SK-N-SH (cell line): ENCODE measurements at regions not wholly inside any gene's neighbourhood (a gene's known extent, or its start where the extent isn't known, plus 50 kb on each side); places are given as distances from the start of the nearest gene placed in this dataset.

Source experiments
- CTCF ChIA-PET: fragments of 300-600, 350-600 bp; formaldehyde crosslinking; extraction: SDS; loops from one replicate; lab custom pipeline; 2021; lab: Yijun Ruan, JAX
- POLR2A ChIA-PET: fragments of 350-600 bp; sonication (Branson Sonifier 250); formaldehyde crosslinking; extraction: SDS; loops from one replicate; lab custom pipeline; 2020; ENCODE audit warnings: antibody characterized with exemption, inconsistent platforms; lab: Yijun Ruan, JAX
- DNase-seq: peaks from one replicate; pipeline ENCODE4 v3.0.0; 2012
- H2AFZ ChIP-seq: fragments of 200-600 bp; sonication (generic); 2 replicates; pipeline ENCODE4 v1.8.1; 2016; ENCODE audit warnings: antibody characterized with exemption, mild to moderate bottlenecking, low read depth
- H3F3A ChIP-seq: fragments of 200-600 bp; sonication (generic); replicated peaks from 2 replicates; pipeline ENCODE3; 2016; ENCODE audit warnings: antibody characterized with exemption, mild to moderate bottlenecking; ENCODE audit not compliant: insufficient read depth
- H3K27ac ChIP-seq, 2 experiments: fragments of 200-500 bp in 1 of 2; fragments of 200-600 bp in 1 of 2; sonication (Bioruptor generic) in 1 of 2; sonication (generic), shearing (Covaris generic) in 1 of 2; 2 replicates each; pipeline versions ENCODE4 v1.5.1 to v1.6.1; 2014 to 2016; ENCODE audit warnings: low read depth in 2 of 2, inconsistent platforms in 1 of 2, low read length in 1 of 2, mild to moderate bottlenecking in 1 of 2, mixed read lengths in 1 of 2
- H3K27me3 ChIP-seq: fragments of 200-600 bp; sonication (generic), shearing (Covaris generic); 2 replicates; pipeline ENCODE4 v1.6.1; 2016; ENCODE audit warnings: mixed run types; ENCODE audit not compliant: insufficient read depth
- H3K36me3 ChIP-seq, 2 experiments: fragments of 200-500 bp in 1 of 2; fragments of 200-600 bp in 1 of 2; sonication (Bioruptor generic) in 1 of 2; sonication (generic) in 1 of 2; replicated peaks in 1 of 2; 2 replicates each; pipeline versions ENCODE3 to v1.5.1; 2014 to 2016; ENCODE audit warnings: low read length in 1 of 2, mild to moderate bottlenecking in 1 of 2; ENCODE audit not compliant: insufficient read depth in 2 of 2, control insufficient read depth in 1 of 2
- H3K4me1 ChIP-seq, 2 experiments: fragments of 200-500 bp in 1 of 2; fragments of 200-600 bp in 1 of 2; sonication (Bioruptor generic) in 1 of 2; sonication (generic), shearing (Covaris generic) in 1 of 2; 2 replicates each; pipeline versions ENCODE4 v1.5.1 to v1.6.1; 2014 to 2016; ENCODE audit warnings: low read depth in 1 of 2, low read length in 1 of 2, mixed run types in 1 of 2; ENCODE audit not compliant: insufficient read depth in 2 of 2, control insufficient read depth in 1 of 2
- H3K4me2 ChIP-seq: fragments of 200-600 bp; sonication (generic), shearing (Covaris generic); 2 replicates; pipeline ENCODE4 v1.6.1; 2017; ENCODE audit warnings: mixed run types
- H3K4me3 ChIP-seq, 2 experiments: fragments of 200-500 bp in 1 of 2; fragments of 200-600 bp in 1 of 2; sonication (Bioruptor generic) in 1 of 2; sonication (generic), shearing (Covaris generic) in 1 of 2; 2 replicates each; pipeline versions ENCODE4 v1.5.1 to v1.8.1; 2014 to 2016; ENCODE audit warnings: low read depth in 2 of 2, inconsistent platforms in 1 of 2, low read length in 1 of 2, mild to moderate bottlenecking in 1 of 2, mixed read lengths in 1 of 2, moderate library complexity in 1 of 2
- H3K79me2 ChIP-seq: fragments of 200-600 bp; sonication (generic); 2 replicates; pipeline ENCODE4 v1.8.1; 2017; ENCODE audit warnings: mild to moderate bottlenecking; ENCODE audit not compliant: insufficient read depth
- H3K9ac ChIP-seq: fragments of 200-600 bp; sonication (generic); 2 replicates; pipeline ENCODE4 v1.6.1; 2017; ENCODE audit warnings: mixed run types
- H3K9me2 ChIP-seq: fragments of 200-600 bp; sonication (generic); 2 replicates; pipeline ENCODE4 v1.6.1; 2017; ENCODE audit warnings: mixed run types
- H3K9me3 ChIP-seq: fragments of 200-600 bp; sonication (generic); 2 replicates; pipeline ENCODE4 v1.6.1; 2017; ENCODE audit warnings: mixed run types, mild to moderate bottlenecking, moderate library complexity
- H4K20me1 ChIP-seq: fragments of 200-600 bp; sonication (generic); 2 replicates; pipeline ENCODE4 v1.6.1; 2017; ENCODE audit warnings: mild to moderate bottlenecking, mixed run types; ENCODE audit not compliant: insufficient read depth
- ELF1 ChIP-seq: IDR thresholded peaks from 2 replicates; pipeline ENCODE4 v1.4.0; 2012
- EP300 ChIP-seq, 2 experiments: IDR thresholded peaks; 2 replicates each; pipeline versions ENCODE4 v1.4.0 to v1.6.1; 2012; ENCODE audit warnings: borderline replicate concordance in 1 of 2, low read depth in 1 of 2, low read length in 1 of 2
- EZH2phosphoT487 ChIP-seq: fragments of 200-600 bp; sonication (generic); IDR thresholded peaks from 2 replicates; pipeline ENCODE4 v1.6.1; 2017; ENCODE audit warnings: low read depth, mixed run types, mild to moderate bottlenecking, antibody characterized with exemption, moderate library complexity, borderline replicate concordance
- FOSL2 ChIP-seq: IDR thresholded peaks from 2 replicates; pipeline ENCODE4 v1.4.0; 2012; ENCODE audit warnings: low read depth, mild to moderate bottlenecking, moderate library complexity, borderline replicate concordance
- FOXJ3 ChIP-seq: sonication (generic); formaldehyde crosslinking; IDR thresholded peaks from 2 replicates; pipeline ENCODE4 v1.5.1; 2020; ENCODE audit warnings: mild to moderate bottlenecking, missing genetic modification reagents
- FOXM1 ChIP-seq: IDR thresholded peaks from 2 replicates; pipeline ENCODE4 v1.4.0; 2012; ENCODE audit warnings: low read depth, mild to moderate bottlenecking
- GABPA ChIP-seq: IDR thresholded peaks from 2 replicates; pipeline ENCODE4 v1.4.0; 2012; ENCODE audit warnings: low read depth, mild to moderate bottlenecking
- MXI1 ChIP-seq: IDR thresholded peaks from 2 replicates; pipeline ENCODE4 v1.6.1; 2012; ENCODE audit warnings: mild to moderate bottlenecking, low read depth, low read length, improper control_type of control experiment
- SIN3A ChIP-seq: IDR thresholded peaks from 2 replicates; pipeline ENCODE4 v1.6.1; 2012; ENCODE audit warnings: low read depth, mild to moderate bottlenecking, low read length, moderate library complexity, borderline replicate concordance
- SMC3 ChIP-seq: IDR thresholded peaks from 2 replicates; pipeline ENCODE4 v1.6.1; 2012; ENCODE audit warnings: low read depth, low read length, improper control_type of control experiment
- TAF1 ChIP-seq: IDR thresholded peaks from 2 replicates; pipeline ENCODE4 v1.6.1; 2012; ENCODE audit warnings: low read depth, mild to moderate bottlenecking, low read length, moderate library complexity, borderline replicate concordance
- WGBS: methylation state at CpG from one replicate; pipeline ENCODE4 v1.1.6; 2017; ENCODE audit warnings: low lambda C conversion rate; 5-methylcytosine and 5-hydroxymethylcytosine counted together
- TF ChIP-seq, protein P1 (sequence below): IDR thresholded peaks from 2 replicates; pipeline ENCODE4 v1.4.0; 2012; ENCODE audit warnings: low read depth, borderline replicate concordance
- TF ChIP-seq, protein P2 (sequence below): IDR thresholded peaks from 2 replicates; pipeline ENCODE4 v1.4.0; 2012; ENCODE audit warnings: low read depth, borderline replicate concordance
- TF ChIP-seq, protein P3 (sequence below): fragments of 200-600 bp; sonication (generic); IDR thresholded peaks from 2 replicates; pipeline ENCODE4 v1.6.1; 2017; ENCODE audit warnings: antibody characterized with exemption, mild to moderate bottlenecking, moderate library complexity
- TF ChIP-seq, protein P4 (sequence below): IDR thresholded peaks from 2 replicates; pipeline ENCODE4; 2012
- TF ChIP-seq, protein P5 (sequence below): fragments of 150-350 bp; IDR thresholded peaks from 2 replicates; pipeline ENCODE4 v1.6.1; 2017; ENCODE audit warnings: antibody characterized with exemption, low read length, low read depth, borderline replicate concordance
- TF ChIP-seq, protein P6 (sequence below): IDR thresholded peaks from 2 replicates; pipeline ENCODE4 v1.6.1; 2012; ENCODE audit warnings: mild to moderate bottlenecking, low read depth, low read length, moderate library complexity

DNA sequence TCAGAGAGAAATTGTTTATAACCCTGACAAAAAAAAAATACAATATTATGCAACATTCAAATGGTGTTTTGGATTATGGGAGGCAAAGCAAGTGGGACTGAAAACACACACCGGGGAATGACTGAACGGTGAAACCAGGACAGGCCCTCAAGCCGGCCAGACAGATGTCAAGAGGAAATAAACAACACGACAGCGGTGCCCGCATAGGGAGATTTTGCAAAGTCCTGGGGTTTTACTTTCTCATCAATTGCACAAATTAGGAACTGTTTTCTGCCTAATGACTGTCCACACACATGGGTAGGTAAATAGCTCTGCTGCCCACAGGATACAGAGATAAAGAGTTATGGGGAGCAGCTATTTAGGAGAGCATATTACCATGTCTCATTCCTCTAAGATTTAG is 134.5 kb downstream of the IRS2 start:
- Histone ChIP-seq H3K36me3 (no peaks in the 10 kb centered on the region), H3K9ac (no peak overlapping the region), H3K27me3 (no peaks in the 10 kb centered on the region), H3K9me2 (no peaks in the 10 kb centered on the region), H3K9me3 (no peaks in the 10 kb centered on the region), H2AFZ (no peak overlapping the region), H4K20me1 (no peaks in the 10 kb centered on the region), H3F3A (no peaks in the 10 kb centered on the region), H3K27ac (peak overlapping the region in 1 of 2 experiments; percentile 48; a peak in 2 of 4 replicates), H3K4me3 (no peak overlapping the region), H3K4me2 (no peak overlapping the region), H3K4me1 (peaks cover 24 to 35% of the 10 kb centered on the region in 2 experiments; a peak in 3 of 4 replicates), H3K79me2 (no peaks in the 10 kb centered on the region)
- WGBS, result 95% methylated on average over 6 of the region's 6 CpGs
- POLR2A ChIA-PET, result no interaction called here
- CTCF ChIA-PET, result no interaction called here
- TF ChIP-seq EP300 (IDR thresholded peaks at IDR 0.05; ENCODE audit: borderline replicate concordance in 1 of 2, low read depth in 1 of 2, low read length in 1 of 2) (no peak), GABPA (no peak), FOXM1 (no peak), TAF1 (no peak), SIN3A (no peak), FOSL2 (no peak)
- TF ChIP-seq, protein P1, sequence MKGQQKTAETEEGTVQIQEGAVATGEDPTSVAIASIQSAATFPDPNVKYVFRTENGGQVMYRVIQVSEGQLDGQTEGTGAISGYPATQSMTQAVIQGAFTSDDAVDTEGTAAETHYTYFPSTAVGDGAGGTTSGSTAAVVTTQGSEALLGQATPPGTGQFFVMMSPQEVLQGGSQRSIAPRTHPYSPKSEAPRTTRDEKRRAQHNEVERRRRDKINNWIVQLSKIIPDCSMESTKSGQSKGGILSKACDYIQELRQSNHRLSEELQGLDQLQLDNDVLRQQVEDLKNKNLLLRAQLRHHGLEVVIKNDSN, result no peak
- TF ChIP-seq, protein P2, sequence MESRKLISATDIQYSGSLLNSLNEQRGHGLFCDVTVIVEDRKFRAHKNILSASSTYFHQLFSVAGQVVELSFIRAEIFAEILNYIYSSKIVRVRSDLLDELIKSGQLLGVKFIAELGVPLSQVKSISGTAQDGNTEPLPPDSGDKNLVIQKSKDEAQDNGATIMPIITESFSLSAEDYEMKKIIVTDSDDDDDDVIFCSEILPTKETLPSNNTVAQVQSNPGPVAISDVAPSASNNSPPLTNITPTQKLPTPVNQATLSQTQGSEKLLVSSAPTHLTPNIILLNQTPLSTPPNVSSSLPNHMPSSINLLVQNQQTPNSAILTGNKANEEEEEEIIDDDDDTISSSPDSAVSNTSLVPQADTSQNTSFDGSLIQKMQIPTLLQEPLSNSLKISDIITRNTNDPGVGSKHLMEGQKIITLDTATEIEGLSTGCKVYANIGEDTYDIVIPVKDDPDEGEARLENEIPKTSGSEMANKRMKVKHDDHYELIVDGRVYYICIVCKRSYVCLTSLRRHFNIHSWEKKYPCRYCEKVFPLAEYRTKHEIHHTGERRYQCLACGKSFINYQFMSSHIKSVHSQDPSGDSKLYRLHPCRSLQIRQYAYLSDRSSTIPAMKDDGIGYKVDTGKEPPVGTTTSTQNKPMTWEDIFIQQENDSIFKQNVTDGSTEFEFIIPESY, result no peak
- TF ChIP-seq, protein P3, sequence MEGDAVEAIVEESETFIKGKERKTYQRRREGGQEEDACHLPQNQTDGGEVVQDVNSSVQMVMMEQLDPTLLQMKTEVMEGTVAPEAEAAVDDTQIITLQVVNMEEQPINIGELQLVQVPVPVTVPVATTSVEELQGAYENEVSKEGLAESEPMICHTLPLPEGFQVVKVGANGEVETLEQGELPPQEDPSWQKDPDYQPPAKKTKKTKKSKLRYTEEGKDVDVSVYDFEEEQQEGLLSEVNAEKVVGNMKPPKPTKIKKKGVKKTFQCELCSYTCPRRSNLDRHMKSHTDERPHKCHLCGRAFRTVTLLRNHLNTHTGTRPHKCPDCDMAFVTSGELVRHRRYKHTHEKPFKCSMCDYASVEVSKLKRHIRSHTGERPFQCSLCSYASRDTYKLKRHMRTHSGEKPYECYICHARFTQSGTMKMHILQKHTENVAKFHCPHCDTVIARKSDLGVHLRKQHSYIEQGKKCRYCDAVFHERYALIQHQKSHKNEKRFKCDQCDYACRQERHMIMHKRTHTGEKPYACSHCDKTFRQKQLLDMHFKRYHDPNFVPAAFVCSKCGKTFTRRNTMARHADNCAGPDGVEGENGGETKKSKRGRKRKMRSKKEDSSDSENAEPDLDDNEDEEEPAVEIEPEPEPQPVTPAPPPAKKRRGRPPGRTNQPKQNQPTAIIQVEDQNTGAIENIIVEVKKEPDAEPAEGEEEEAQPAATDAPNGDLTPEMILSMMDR, result no peak
- no peak for DNase-seq

DNA sequence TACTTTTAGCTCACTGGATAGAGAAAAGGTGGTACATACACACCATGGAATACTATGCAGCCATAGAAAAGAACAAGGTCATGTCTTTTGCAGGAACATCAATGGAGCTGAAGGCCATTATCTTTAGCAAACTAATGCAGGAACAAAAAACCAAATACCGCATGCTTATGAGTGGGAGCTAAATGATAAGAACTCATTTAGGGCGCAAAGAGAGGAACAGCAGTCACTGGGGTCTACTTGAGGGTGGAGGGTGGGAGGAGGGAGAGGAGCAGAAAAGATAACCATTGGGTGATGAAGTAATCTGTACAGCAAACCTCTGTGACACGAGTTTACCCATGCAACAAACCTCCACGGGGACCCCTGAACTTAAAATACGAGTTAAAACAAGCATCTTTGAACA is 135.1 kb downstream of the IRS2 start:
- peak overlapping the region in 1 of 2 experiments; percentile 48; a peak in 2 of 4 replicates for H3K27ac ChIP-seq
- H4K20me1 ChIP-seq, result no peaks in the 10 kb centered on the region
- no peaks in the 10 kb centered on the region for H3K9me2 ChIP-seq
- DNase-seq, result no peak
- H3K27me3 ChIP-seq, result no peaks in the 10 kb centered on the region
- no peaks in the 10 kb centered on the region for H3K79me2 ChIP-seq
- 86% methylated on average over 5 of the region's 5 CpGs for WGBS
- no peaks in the 10 kb centered on the region for H3K36me3 ChIP-seq
- H3K4me2 ChIP-seq, result no peak overlapping the region
- H3K4me3 ChIP-seq, result no peak overlapping the region
- H2AFZ ChIP-seq, result no peak overlapping the region
- POLR2A ChIA-PET, result no interaction called here
- CTCF ChIA-PET, result interaction anchor here (0.6 kb wide), 1 partner anchor 690 kb away, joined by 4 read pairs; no protein-coding TSS in a partner anchor
- H3K9ac ChIP-seq, result no peak overlapping the region
- no peaks in the 10 kb centered on the region for H3F3A ChIP-seq
- H3K9me3 ChIP-seq, result no peaks in the 10 kb centered on the region
- H3K4me1 ChIP-seq, result peaks cover 24 to 35% of the 10 kb centered on the region in 2 experiments; a peak in 3 of 4 replicates
- TF ChIP-seq SMC3 (no peak), EZH2phosphoT487 (no peak), MXI1 (no peak), SIN3A (no peak), FOXJ3 (no peak), ELF1 (no peak)
- TF ChIP-seq, protein P4, sequence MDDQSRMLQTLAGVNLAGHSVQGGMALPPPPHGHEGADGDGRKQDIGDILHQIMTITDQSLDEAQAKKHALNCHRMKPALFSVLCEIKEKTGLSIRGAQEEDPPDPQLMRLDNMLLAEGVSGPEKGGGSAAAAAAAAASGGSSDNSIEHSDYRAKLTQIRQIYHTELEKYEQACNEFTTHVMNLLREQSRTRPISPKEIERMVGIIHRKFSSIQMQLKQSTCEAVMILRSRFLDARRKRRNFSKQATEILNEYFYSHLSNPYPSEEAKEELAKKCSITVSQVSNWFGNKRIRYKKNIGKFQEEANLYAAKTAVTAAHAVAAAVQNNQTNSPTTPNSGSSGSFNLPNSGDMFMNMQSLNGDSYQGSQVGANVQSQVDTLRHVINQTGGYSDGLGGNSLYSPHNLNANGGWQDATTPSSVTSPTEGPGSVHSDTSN, result no peak
- TF ChIP-seq, protein P5, sequence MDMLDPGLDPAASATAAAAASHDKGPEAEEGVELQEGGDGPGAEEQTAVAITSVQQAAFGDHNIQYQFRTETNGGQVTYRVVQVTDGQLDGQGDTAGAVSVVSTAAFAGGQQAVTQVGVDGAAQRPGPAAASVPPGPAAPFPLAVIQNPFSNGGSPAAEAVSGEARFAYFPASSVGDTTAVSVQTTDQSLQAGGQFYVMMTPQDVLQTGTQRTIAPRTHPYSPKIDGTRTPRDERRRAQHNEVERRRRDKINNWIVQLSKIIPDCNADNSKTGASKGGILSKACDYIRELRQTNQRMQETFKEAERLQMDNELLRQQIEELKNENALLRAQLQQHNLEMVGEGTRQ, result no peak
- TF ChIP-seq, protein P6, sequence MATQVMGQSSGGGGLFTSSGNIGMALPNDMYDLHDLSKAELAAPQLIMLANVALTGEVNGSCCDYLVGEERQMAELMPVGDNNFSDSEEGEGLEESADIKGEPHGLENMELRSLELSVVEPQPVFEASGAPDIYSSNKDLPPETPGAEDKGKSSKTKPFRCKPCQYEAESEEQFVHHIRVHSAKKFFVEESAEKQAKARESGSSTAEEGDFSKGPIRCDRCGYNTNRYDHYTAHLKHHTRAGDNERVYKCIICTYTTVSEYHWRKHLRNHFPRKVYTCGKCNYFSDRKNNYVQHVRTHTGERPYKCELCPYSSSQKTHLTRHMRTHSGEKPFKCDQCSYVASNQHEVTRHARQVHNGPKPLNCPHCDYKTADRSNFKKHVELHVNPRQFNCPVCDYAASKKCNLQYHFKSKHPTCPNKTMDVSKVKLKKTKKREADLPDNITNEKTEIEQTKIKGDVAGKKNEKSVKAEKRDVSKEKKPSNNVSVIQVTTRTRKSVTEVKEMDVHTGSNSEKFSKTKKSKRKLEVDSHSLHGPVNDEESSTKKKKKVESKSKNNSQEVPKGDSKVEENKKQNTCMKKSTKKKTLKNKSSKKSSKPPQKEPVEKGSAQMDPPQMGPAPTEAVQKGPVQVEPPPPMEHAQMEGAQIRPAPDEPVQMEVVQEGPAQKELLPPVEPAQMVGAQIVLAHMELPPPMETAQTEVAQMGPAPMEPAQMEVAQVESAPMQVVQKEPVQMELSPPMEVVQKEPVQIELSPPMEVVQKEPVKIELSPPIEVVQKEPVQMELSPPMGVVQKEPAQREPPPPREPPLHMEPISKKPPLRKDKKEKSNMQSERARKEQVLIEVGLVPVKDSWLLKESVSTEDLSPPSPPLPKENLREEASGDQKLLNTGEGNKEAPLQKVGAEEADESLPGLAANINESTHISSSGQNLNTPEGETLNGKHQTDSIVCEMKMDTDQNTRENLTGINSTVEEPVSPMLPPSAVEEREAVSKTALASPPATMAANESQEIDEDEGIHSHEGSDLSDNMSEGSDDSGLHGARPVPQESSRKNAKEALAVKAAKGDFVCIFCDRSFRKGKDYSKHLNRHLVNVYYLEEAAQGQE, result no peak
